Esophagus muscularis mucosa (tissue), 4 donors: ENCODE measurements at regions not wholly inside any gene's neighbourhood (a gene's known extent, or its start where the extent isn't known, plus 50 kb on each side); places are given as distances from the start of the nearest gene placed in this dataset.

Source experiments
- DNase-seq: peaks from one replicate; pipeline ENCODE4 v3.0.0-alpha.2; 2017; ENCODE audit errors: extremely low spot score
- H3K27ac ChIP-seq, 4 donors: fragments of 200-600 bp; sonication (generic); replicated peaks in 1 of 4; 1 replicate in 3 of 4; 2 replicates in 1 of 4; pipeline ENCODE4 v1.5.1; 2016 to 2019; ENCODE audit warnings: mild to moderate bottlenecking in 1 of 4
- H3K27me3 ChIP-seq, 4 donors: fragments of 200-600 bp; sonication (generic); one replicate each; pipeline versions ENCODE4 v1.5.1 to v1.6.0; 2016 to 2019
- H3K36me3 ChIP-seq, 4 donors: fragments of 200-600 bp; sonication (generic); one replicate each; pipeline ENCODE4 v1.5.1; 2016 to 2019
- H3K4me1 ChIP-seq, 4 donors: fragments of 200-600 bp; sonication (generic); one replicate each; pipeline ENCODE4 v1.5.1; 2016 to 2019
- H3K4me3 ChIP-seq, 4 donors: fragments of 200-600 bp; sonication (generic); 1 replicate in 2 of 4; 2 replicates in 2 of 4; pipeline ENCODE4 v1.5.1; 2016 to 2019; ENCODE audit warnings: mild to moderate bottlenecking in 4 of 4, moderate library complexity in 1 of 4
- H3K9me3 ChIP-seq, 4 donors: fragments of 200-600 bp; sonication (generic); 1 replicate in 3 of 4; 2 replicates in 1 of 4; pipeline ENCODE4 v1.5.1; 2016 to 2019
- EP300 ChIP-seq: sonication (generic); formaldehyde crosslinking; IDR thresholded peaks from one replicate; pipeline ENCODE4 v1.6.1; 2017; ENCODE audit warnings: antibody characterized with exemption
- POLR2A ChIP-seq: fragments of 450-650 bp; IDR thresholded peaks from one replicate; pipeline ENCODE4 v1.6.1; 2017; ENCODE audit warnings: antibody characterized with exemption, moderate library complexity, mild to moderate bottlenecking, low read depth
- POLR2AphosphoS5 ChIP-seq, 2 donors: sonication (generic); formaldehyde crosslinking; IDR thresholded peaks; one replicate each; pipeline ENCODE4 v1.6.1; 2017; ENCODE audit warnings: antibody characterized with exemption in 2 of 2
- WGBS: methylation state at CpG from one replicate; pipeline ENCODE4 v1.1.5; 2018; 5-methylcytosine and 5-hydroxymethylcytosine counted together
- intact Hi-C: fragments of 100-400 bp; cut with DNase I; formaldehyde crosslinking; loops from one replicate; pipeline ENCODE4 v1.15.1; 2023
- TF ChIP-seq, protein P1 (sequence below), 3 experiments: fragments of 200-600 bp in 2 of 3; fragments of 450-650 bp in 1 of 3; sonication (generic) in 2 of 3; IDR thresholded peaks; one replicate each; pipeline ENCODE4 v1.5.1; 2017 to 2019; ENCODE audit warnings: antibody characterized with exemption in 3 of 3, mild to moderate bottlenecking in 2 of 3, moderate library complexity in 1 of 3

DNA sequence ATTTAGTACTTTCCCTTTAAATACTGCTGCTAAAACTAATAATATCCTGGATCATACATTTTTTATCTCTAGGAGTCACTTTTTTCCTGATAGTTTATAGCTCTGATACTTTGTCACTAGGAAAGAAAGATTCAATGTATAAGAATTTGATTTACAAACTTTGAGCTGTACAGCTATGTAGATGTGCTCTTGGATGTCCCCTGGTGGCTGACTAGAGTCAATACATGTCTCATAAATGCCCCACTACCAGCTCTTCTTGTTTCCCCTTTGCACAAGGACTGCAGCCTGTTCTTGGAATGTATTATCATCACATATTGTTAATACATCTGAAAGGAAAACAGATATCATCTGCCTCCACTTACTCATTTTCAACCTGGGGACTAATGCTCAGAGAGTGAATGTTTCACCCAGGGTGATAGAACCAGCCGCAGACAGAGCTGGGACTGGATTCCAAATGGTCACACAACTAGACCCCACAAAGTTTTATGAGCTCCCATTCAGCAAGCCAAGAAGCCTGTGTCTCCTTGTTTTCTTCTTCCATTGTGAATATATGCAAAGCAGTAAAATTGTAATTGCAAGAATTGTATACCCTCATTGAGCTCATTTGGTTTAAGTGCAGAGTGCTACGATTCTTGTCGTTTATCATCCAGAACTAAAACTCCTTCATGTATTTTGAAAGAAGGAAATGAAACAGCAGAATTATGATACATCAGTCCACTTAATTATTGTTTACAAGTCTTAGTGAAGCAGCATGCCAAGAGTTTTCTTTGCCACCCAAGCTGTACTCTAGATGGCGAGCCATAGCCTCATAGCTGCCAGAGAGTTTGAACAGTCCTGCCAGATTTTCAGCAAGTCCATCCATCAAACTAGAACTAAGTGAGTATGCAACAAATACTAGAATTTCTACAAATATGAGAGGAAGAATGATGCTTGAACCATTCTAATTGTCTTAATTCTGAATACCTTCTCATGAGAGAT is 261.6 kb upstream of the LMCD1 start:
- H3K36me3 ChIP-seq: no peaks in the 10 kb centered on the region
- TF ChIP-seq POLR2A: no peak
- TF ChIP-seq POLR2AphosphoS5 (IDR thresholded peaks at IDR 0.05): no peak
- TF ChIP-seq, protein P1, sequence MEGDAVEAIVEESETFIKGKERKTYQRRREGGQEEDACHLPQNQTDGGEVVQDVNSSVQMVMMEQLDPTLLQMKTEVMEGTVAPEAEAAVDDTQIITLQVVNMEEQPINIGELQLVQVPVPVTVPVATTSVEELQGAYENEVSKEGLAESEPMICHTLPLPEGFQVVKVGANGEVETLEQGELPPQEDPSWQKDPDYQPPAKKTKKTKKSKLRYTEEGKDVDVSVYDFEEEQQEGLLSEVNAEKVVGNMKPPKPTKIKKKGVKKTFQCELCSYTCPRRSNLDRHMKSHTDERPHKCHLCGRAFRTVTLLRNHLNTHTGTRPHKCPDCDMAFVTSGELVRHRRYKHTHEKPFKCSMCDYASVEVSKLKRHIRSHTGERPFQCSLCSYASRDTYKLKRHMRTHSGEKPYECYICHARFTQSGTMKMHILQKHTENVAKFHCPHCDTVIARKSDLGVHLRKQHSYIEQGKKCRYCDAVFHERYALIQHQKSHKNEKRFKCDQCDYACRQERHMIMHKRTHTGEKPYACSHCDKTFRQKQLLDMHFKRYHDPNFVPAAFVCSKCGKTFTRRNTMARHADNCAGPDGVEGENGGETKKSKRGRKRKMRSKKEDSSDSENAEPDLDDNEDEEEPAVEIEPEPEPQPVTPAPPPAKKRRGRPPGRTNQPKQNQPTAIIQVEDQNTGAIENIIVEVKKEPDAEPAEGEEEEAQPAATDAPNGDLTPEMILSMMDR (IDR thresholded peaks at IDR 0.05): peak; percentile 58 to 82 (median 61)
- no peak for TF ChIP-seq EP300
- peaks cover 0 to 16% (median 4%) of the 10 kb centered on the region in 4 donors for H3K9me3 ChIP-seq
- H3K4me1 ChIP-seq: peaks cover 0 to 40% (median 27%) of the 10 kb centered on the region in 4 donors
- DNase-seq: no peak
- intact Hi-C loops: no loop called here
- H3K27ac ChIP-seq: peak overlapping the region in 1 of 4 donors; percentile 79
- 63% methylated on average over 4 of the region's 4 CpGs for WGBS
- no peak overlapping the region for H3K4me3 ChIP-seq
- H3K27me3 ChIP-seq: no peaks in the 10 kb centered on the region

DNA sequence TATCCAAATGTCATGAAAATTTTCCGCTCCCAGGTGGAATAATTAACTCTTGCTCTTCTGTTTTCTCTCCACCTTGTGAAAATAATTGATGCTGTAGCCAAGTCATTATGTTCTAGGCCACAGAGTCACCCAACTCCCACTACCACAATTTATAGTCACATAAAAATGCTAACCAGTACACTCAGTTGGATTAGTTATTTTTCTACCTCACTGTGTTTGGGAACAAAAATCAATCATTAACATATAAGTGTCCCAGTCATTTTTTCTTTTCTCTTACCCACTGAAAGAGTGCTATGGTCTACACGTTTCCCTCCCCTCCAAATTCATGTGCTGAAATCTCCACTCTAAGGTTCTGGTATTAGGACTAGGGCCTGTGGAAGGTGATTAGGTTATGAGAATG is 255.6 kb upstream of the LMCD1 start:
- H3K36me3 ChIP-seq: no peaks in the 10 kb centered on the region
- intact Hi-C loops: no loop called here
- no peaks in the 10 kb centered on the region for H3K4me1 ChIP-seq
- H3K9me3 ChIP-seq: peaks cover 0 to 16% (median 4%) of the 10 kb centered on the region in 4 donors
- no peak for DNase-seq
- H3K4me3 ChIP-seq: no peak overlapping the region
- 51% methylated on average over 2 of the region's 2 CpGs for WGBS
- TF ChIP-seq EP300 (no peak), POLR2AphosphoS5 (IDR thresholded peaks at IDR 0.05) (no peak), POLR2A (no peak)
- TF ChIP-seq, protein P1 (IDR thresholded peaks at IDR 0.05): no peak
- no peak overlapping the region for H3K27ac ChIP-seq
- H3K27me3 ChIP-seq: no peaks in the 10 kb centered on the region

DNA sequence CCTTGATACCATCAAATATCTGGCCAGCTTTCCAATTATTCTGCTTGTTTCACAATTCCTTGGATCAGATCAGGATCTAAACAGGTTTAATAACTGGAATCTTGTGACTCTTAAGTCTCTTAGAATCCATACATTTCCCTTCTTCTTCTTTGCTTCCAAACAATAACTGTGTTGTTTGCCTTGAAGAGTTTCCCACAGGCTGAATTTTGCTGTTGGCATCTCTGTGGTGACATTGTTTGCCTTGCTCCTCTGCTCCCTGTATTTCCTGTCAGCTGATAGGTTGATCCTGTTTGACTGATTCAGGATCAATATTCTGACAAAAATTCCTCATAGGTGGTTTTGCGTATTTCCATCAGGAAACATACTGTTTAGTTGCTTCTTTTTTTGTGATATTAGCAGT is 248.4 kb upstream of the LMCD1 start:
- 95% methylated on average over 1 of the region's 1 CpG for WGBS
- no peak for DNase-seq
- TF ChIP-seq, protein P1 (IDR thresholded peaks at IDR 0.05): no peak
- no peak for TF ChIP-seq EP300
- TF ChIP-seq POLR2A: no peak
- no peak for TF ChIP-seq POLR2AphosphoS5 (IDR thresholded peaks at IDR 0.05)
- H3K4me3 ChIP-seq: no peak overlapping the region
- intact Hi-C loops: no loop called here
- H3K27ac ChIP-seq: no peak overlapping the region
- H3K36me3 ChIP-seq: no peaks in the 10 kb centered on the region
- H3K9me3 ChIP-seq: no peaks in the 10 kb centered on the region
- H3K4me1 ChIP-seq: peaks cover 0 to 12% (median 9%) of the 10 kb centered on the region in 4 donors
- no peaks in the 10 kb centered on the region for H3K27me3 ChIP-seq

DNA sequence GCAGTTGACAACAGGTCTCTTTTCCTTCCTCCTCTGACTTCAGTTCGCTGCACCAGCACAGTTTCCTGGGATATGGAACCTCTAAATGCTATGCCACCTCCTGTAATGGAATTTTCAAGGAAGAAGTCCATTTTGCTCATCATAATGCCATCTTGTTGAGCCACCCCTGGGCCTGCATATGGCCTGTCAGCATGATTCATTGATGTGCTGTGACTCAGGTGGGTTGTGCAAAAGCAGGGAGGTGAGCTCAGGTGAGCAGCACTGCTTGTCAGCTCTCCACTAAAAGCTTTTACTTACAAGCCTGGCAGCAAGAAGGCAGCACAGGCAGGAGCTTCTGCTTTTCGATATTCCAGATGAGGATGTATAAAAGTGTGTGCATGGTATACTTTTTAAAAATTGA is 247.1 kb upstream of the LMCD1 start:
- TF ChIP-seq, protein P1 (IDR thresholded peaks at IDR 0.05): no peak
- TF ChIP-seq POLR2A: no peak
- no peak for TF ChIP-seq POLR2AphosphoS5 (IDR thresholded peaks at IDR 0.05)
- TF ChIP-seq EP300: no peak
- H3K4me1 ChIP-seq: peaks cover 0 to 12% (median 9%) of the 10 kb centered on the region in 4 donors
- no peaks in the 10 kb centered on the region for H3K27me3 ChIP-seq
- H3K36me3 ChIP-seq: no peaks in the 10 kb centered on the region
- H3K27ac ChIP-seq: no peak overlapping the region
- intact Hi-C loops: no loop called here
- 76% methylated on average over 2 of the region's 2 CpGs for WGBS
- DNase-seq: no peak
- no peaks in the 10 kb centered on the region for H3K9me3 ChIP-seq
- H3K4me3 ChIP-seq: no peak overlapping the region
